HG03280 (cell line): ENCODE measurements at regions not wholly inside any gene's neighbourhood (a gene's known extent, or its start where the extent isn't known, plus 50 kb on each side); places are given as distances from the start of the nearest gene placed in this dataset.

Experiments
- ATAC-seq: cut with Tn5 transposase; IDR thresholded peaks from one replicate; pipeline ENCODE4 v1.9.1; 2021; ENCODE audit warnings: mild to moderate bottlenecking, moderate library complexity; ENCODE audit not compliant: unreplicated experiment

DNA sequence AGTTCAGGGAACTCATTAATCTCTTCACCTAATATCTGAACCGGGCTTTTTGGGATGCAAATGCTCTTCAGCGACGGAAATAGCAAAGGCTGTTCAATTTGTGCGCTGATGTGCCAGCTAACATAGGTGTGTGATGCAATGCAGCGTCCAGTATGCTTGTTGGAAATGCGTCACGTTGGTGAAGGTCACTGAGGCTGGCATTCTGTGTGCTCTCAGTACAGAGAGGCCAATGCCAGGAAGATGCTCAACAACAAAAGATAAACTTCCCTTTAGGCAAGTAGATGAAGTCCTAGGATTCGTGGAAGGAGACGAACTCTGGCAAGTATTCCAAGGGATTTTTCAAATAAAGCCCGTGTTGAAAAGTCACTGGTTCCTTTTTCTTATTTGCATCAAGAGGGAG lies 649.5 kb upstream of the MKI67 start:
- ATAC-seq = no peak

DNA sequence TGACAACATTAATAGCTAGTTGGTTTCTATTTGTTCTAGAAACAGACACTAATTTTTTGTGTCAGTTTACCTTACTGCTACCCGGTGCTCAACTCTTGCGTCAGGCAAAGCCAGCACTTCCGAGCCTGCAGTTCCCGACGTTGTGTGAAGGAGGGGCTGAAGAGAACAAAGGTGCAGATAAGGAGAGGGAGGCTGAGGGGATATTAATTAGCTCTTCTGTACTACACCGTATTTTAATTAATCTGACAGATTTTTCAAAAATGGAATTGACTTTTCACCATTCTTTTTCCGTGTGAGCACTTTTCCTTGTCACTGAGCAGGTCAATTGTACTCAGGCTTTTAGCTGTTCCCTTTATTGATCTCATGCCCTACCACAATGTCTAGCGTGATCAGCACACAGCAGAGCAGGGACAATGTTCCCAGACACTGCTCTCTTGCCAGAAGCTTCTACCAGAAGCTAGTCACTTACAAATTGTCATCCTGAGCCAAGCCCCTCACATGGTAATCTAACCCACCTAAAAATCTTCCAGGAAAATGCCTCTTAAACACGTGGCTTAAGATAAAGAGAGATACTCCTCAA lies 650.5 kb upstream of the MKI67 start:
- ATAC-seq = no peak

DNA sequence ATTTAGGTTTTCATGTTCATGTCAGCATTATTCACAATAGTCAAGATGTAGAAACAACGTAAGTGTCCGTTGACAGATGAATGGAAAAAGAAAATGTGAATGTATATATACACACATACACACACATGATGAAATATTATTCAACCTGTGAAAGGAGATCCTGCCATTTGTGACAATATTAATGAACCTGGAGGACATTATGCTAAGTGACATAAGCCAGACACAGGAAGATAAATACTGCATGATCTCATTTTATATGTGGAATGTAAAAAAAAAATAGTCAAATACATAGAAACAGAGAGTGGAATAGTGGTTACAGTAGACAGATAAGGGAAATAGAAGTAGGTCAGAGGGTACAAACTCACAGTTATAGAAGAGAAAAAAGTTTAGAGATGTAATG lies 651.1 kb upstream of the MKI67 start:
- ATAC-seq = no peak

DNA sequence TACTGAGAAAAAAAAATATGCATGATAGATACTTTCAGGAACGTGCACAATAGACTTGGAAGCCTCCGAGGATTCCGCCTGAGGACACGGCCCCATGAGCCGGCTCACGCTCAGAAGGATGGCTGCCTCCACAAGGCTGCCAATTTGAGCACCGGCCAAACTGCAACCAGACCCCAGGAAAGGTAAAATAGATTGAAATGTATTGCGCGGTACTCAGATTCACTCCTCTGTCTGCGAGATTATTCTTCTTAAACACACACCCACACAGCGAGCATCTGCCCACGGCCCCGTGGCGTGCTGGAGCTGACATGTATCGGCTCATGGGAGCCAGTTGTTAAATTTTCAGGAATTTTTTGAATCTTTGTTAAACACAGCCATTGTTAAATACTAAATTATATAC lies 653.2 kb upstream of the MKI67 start:
- no peak for ATAC-seq

DNA sequence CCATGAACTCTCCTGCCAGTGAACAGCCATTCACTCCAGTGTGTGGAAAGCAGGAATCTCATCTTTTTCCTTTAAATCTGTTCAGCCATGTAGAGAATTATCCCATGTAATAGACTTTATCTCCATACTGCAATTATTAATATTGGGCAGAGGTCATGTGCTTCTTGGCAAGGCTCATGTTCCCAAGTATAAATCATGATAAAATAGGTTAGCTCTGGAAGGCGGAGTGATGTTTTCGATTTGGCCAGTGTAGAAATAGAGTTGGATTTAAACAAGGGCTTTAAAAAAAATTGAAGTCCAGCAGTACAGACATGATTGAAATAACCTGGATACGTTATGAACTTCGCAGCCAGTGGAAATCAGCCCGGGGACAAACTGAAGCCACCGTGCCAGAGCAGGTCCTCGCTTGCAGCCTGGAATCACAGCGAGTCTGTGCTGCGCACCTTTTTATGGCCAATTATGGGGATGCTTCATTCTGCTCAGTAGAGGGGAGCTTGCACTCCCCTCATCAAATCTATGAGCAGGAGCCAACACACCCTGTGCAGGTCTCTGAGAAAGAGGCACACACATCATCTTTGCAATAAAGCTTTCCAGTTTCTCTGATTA lies 654.0 kb upstream of the MKI67 start:
- ATAC-seq = no peak

DNA sequence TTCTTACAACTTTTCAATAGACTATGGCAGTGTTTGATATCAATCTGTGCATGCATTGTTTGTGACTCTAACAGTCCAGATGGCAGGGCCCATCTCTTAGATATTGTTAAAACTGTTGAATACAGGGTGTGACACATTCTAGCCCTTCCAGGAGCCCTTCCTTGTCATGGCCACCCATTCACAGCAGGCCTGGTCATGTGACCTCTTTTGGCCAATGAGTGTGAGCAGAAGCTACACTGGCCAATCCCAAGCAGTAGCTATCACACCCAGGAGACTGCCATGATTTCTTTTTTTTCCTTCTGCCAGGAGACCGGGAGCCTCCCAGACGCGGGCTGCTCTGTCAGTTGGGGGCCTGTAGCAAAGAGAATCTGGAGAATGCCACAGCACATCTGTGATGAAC lies 655.4 kb upstream of the MKI67 start:
- ATAC-seq = no peak

DNA sequence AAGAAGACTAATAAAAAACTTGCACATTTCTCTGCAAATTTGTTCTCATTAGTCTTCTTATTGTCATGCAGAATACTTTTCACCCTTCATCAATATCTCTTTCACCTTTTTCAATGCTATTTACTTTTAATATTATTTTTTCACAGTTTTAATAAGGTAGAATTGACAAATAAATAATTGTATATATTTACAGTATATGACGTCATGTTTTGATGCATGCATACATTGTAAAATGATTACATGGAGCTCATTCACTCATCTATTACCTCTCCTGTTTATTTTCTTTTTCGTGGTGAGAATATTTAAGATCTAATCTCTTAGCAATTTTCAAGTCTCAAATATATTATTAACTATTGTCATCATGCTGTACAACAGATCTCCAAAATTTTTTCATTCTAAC lies 658.2 kb upstream of the MKI67 start:
- ATAC-seq = no peak

DNA sequence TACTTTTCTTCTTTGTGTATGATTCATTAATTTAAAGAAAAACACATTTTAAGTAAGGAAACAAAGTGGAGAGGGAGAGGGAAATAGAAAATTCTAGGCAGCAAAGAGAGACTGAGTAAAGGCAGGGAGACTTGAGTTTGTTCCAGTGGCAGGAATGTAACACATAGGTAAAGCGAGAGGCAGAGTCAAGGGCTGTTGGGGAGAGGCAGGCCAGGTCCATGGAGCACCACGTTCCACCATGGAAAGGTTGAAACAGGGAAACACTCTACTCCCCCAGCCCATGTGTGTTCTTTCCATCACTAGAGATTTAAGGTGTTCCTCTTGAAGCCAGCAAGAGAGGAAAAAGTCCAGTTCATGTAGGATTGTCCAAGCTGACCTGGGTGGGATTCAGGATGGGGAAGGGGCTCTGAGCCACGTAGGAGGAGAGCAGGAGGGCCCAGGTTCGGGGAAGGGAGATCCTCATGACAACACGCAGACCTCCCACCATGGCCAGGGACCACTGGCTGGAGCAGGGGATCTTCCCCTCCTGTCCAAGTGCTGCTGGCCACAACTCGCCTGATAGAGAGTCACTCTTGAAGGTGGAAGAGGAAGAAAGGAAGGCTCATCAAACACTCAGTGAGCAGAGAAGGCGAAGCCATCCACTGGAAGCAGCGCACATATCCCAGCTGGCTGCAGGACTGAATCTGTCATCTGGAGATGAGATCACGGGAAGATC lies 666.4 kb upstream of the MKI67 start:
- no peak for ATAC-seq

DNA sequence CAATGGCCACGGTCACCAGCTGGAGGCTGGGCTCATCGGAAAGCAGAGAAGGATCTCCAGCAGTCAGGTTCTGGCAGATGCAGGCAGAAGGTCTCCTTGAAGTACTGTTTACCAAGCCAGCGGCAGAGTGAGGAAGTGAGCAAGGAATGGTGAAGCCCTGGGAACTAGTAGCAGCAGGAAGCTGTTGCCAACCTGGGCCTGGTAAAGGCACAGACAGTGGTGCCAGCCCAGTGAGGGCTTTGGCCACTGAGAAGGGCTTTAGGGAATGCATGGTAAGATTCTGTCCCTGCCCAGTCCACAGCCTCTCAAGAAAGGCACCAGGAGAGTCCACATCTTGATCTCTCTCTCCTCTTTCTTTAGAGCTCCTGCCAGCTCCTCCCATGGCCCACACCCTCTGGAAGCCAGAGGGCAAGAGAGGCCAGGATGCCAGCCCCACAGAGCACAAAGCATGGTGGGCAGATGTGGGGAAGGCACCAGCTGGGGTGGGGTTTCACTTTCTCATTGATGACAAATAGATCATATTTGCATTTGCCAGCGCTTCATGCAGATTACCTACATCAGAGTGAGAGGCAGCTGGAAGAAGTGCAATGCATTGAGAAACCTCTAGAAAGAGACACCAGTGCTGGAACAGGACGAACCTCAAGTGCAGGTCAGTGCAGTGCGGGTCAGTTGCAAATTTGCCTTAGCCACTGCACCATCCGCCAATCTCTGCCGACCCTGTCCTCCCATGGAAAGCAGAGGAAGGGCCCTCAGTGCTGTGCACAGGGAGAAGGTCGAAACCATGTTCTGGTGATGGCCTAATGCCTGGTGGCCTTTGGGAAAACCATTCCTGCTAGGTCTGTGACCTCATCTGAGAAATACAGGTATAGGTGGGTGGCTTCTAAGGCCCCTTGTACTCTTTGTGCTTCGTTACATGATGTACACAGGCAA lies 667.8 kb upstream of the MKI67 start:
- ATAC-seq = no peak

DNA sequence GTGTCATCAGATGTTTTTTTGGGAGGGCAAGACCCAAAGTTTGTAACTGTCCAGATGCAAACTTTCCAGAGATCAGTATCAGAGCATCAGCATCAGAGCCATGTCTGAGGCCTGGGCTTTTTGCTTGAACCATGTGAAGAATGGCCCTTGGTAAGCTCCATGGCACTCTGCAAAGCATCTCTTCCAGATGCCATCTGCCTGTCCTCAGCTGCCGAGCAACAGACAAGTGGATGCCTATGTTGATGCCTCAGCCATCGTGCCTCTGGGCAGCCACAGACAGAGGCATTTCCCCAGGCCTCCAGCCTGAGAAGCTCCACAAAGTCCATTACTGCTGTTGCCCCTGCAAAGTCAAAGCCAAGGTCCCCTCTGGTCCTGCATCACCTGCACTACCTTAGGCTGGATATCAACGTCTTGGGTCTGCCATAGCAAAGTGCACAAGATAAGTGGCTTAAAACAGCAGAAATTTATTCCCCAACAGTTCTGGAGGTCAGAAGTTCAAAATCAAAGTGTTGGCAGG lies 670.2 kb upstream of the MKI67 start:
- ATAC-seq = no peak

DNA sequence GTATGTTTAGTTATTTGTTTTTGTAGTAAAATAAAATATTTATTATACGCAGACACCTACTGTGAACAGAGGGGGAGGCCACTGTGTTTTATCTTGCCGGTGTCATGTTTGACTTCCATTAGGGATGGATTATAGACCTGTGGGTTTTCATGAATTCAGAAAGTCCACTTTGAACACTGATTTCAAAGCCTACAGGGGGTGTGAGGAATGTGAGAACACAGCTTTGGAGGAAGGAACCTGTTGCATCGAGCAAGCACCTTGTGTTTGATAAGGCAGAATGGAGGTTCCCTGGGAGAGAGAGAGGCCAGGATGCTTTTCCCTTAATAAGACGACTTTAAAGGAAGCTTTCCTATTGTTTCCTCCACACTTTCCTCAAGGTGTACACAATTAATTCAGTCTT lies 665.0 kb upstream of the MGMT start:
- no peak for ATAC-seq

DNA sequence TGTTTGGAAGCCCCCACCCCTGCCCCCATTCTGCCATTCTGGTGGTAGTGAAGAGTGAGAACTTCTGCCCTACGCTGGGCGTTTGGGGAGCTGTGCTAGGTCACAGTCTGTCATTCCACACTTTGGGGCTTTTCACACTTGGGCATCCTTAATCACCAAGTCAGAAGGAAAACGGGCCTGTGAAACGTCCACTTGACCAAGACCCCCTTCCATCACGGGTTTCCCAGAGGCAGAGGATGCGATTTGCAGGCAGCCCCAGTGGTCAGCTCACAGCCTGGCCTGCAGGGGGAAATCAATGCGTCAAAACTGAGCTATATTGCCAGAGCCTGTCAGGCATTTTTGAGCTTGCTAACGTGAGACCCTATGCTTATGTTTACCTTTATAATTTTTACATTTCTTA lies 663.3 kb upstream of the MGMT start:
- no peak for ATAC-seq

DNA sequence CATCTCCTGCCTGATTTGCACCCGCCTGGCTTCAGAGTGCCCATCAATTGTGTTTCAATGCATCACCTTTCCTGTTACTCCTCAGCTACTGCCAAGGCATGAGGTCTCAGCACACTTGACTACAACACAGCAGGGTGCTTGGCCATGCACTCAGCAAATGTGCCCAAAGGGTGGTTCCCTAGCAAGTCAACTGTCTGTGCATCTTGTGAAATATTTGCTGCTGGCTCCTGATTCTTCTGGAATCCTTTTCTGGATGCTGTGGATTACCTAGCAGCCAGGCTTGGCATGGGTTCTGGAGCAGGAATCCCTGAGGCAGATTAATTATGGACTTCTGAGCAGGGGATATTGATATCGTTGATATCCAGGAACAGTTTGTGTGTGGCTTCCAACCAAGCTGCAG lies 662.6 kb upstream of the MGMT start:
- ATAC-seq = no peak

DNA sequence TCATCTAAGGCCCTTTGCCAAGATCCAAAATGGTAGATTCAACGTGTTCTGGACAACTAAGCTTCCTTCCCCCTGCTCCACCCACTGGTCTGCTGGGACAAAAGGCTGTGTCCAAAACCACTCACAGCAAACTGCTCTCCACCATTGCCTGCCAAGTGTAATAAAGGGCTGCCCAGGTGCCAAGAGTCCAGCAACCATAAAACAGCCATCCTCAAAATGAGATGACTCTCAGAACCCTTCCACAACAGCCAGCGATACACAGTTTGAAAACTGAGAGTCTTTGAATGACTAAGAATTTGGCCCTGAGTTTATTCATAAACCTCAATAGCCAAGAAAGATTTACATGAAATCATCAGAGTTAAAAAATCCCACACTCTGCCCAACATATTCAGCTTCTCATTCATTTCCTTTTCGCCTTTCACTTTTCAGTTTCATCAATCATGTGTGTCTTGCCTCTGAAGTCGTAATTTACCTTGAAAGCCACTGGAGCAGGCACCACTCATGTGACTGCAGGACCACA lies 658.1 kb upstream of the MGMT start:
- no peak for ATAC-seq

DNA sequence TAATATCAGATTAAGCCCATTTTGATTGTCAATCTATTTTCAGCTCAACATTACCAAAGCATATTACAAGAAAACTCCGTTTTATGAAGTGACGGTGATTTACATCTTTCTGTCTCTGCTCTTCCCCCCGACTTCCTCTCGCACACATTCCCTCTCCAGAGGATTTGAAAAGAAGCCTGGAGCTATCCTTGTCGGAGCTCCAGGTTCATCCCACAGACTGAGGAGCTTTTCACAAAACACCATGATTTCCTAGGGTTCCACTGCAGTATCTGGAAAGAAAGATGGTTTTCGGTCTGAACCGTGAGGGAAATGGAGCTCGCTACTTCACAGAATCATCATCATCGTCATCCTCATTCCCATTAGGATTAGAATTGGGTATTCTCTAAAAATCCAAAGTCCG lies 655.5 kb upstream of the MGMT start:
- no peak for ATAC-seq

DNA sequence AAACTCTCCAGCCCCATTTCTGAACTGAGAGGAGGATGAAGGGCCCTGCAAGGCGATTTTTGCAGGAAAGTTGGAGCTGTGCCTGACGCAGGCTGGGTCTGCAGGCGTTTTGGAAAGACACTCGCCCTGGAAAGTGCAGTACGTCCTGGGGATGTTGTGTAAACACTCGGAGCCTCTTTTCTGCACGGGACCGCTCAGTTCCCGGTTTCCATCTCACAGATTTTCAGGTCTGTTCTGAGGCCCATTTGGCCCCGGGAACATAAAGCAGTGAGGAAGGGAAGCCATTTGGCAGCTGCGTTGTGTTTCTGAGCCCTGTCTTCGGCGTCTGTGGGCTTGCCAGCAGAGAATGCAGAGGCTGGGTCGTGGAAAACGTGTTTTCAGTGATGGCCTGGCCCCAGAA lies 655.0 kb upstream of the MGMT start:
- no peak for ATAC-seq

DNA sequence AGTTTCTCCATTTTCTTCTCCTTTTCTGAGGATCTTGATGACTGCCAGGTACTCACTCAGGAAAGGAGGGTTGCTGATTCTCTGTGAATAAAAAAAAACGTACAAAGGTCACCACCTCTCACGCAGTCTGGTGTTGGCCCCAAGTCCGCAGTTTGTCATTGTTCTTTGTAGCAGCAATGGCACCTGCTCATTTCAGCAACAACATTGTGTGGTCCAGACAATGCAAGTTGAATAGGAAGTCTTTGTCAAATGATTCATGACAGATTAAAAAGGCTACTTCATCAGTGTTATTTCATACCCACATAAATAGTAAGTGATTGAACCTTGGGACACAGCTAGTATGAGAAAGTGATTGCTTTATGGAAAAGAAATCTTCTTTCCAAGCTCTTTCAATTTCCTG lies 653.5 kb upstream of the MGMT start:
- no peak for ATAC-seq

DNA sequence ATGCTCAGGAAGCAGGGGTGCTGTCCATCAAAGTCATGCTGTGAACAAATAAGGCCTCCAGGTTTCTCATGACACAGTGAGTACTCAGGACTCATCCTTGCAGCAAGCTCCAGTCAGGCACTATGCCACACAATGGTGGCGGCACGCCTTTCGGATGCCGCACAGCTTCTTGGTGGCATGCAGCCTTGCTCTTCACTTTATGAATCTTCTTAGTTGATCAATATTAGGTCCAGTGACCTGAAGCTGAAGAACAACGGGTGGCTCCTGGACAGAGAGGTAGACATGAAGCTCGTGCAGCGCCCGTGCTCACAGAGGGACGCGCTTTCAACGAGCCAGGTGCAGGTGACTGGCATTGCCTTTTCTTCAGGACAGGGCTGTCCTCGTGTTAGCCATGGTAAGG lies 653.0 kb upstream of the MGMT start:
- no peak for ATAC-seq

DNA sequence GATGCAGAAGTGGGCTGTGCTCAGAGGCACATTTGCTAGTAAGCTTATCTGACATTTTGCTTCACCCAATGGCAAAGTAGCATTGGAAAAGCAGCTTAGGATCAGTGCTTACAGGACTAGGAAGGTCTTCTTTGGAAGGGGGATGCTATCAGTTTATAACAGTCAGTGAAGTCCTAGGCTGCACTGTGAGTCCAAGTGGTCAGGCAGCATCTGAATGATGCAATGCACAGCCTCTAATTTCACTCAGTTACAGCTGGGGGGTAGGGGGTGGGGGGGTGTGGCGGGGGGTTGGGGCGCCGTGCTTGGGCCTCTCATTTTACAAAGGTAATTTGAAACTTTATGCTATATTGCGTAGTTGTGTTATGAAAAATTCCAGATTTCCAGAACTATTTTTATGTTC lies 652.3 kb upstream of the MGMT start:
- no peak for ATAC-seq

DNA sequence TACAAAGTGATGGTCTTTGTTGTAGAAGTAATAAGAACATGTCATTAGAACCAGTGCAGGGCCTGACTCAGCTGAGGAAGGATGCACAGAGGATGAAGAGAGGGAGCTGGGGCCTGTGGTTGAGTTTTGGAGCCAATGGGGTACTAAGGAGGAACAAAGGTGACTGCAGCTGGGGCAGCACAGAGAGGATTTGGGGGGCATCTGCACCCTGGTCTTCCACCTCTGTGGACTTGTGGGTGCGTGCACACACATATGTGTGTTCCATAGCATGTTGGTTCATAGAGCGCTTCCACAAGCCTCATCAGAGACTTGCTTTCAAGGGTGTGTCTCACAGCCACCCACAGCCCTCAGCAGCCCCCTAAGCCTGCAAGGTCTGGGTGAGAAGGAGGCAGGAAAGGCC lies 650.3 kb upstream of the MGMT start:
- ATAC-seq = no peak

DNA sequence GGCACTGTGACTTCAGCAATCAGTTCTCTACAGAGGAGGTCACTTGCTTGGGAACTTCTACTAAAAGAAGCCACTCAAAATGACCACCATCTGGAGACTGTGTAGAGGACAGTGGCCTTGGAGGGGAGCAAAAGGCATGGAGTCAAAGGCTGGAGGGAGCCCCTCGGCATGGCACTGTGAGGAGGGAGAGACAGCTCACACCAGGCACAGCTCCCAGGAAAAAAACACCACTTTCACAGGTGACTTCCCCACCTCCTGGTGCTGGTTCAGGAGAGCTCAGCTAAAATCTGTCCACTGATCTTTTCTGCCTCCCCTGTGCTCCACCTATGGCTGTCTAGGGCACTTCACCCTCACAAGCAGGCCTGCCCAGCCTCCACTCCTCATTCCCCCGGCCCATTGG lies 649.4 kb upstream of the MGMT start:
- ATAC-seq = no peak
